ENCODE measurements at regions not wholly inside any gene's neighbourhood (a gene's known extent, or its start where the extent isn't known, plus 50 kb on each side); places are given as distances from the start of the nearest gene placed in this dataset.

- TF ChIP-seq CTCF (IDR thresholded peaks at IDR 0.05), result no peak
- TF ChIP-seq POLR2A (IDR thresholded peaks at IDR 0.05), result no peak
These were observed 68.7 kb upstream of the MB21D2 start for GRCh38 chr3:192986379-192986778.

All from uterus (tissue), 2 donors.